ENCODE measurements at regions not wholly inside any gene's neighbourhood (a gene's known extent, or its start where the extent isn't known, plus 50 kb on each side); places are given as distances from the start of the nearest gene placed in this dataset.

DNA sequence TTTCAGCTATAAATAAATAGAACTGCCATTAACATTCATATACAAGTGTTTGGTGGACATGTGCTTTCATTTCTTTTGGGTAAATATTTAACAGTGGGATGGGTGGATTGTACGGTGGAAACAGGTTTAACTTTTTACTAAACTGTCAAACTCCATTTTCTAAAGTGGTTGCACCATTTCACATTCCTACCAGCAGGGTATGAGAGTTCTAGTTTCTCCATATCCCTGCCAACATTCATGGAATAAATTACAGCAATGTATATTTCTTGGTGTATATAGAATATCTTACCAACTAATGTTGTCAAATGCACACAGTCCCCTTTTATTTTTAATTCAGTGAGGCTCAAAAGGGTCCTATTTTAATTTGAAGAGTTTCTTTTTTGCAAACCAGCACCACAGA lies 71.3 kb upstream of the CTXND1 start:
- Histone ChIP-seq H3K36me3 (ENCODE audit: control insufficient read depth in 4 of 4, insufficient read depth in 4 of 4, low read length in 4 of 4) (no peaks in the 10 kb centered on the region), H3K27me3 (ENCODE audit: control insufficient read depth in 3 of 3, insufficient read depth in 3 of 3, low read length in 2 of 3) (no peaks in the 10 kb centered on the region), H3K9me3 (ENCODE audit: control insufficient read depth in 4 of 4, insufficient read depth in 3 of 4, low read length in 3 of 4) (peaks cover 0 to 3% (median under 1%) of the 10 kb centered on the region in 4 donors), H3K9ac (ENCODE audit: insufficient read depth in 1 of 2, low read length in 2 of 2) (no peak overlapping the region), H3K4me3 (no peak overlapping the region), H3K4me1 (ENCODE audit: control insufficient read depth in 5 of 5, insufficient read depth in 5 of 5, low read length in 5 of 5) (peaks cover 0 to 51% (median 15%) of the 10 kb centered on the region in 5 donors), H3K27ac (ENCODE audit: low read depth in 1 of 2, low read length in 1 of 2) (no peak overlapping the region)
- no peak for ATAC-seq (ENCODE audit: insufficient read depth, low FRiP score)
- no peak for DNase-seq
- no peak for TF ChIP-seq CTCF (IDR thresholded peaks at IDR 0.05; ENCODE audit: control extremely low read depth, extremely low read depth)
- 72 to 90% methylated on average over 1 of the region's 1 CpG for WGBS, 2 donors

- H3K4me1 ChIP-seq (ENCODE audit: control insufficient read depth in 5 of 5, insufficient read depth in 5 of 5, low read length in 5 of 5): peaks cover 0 to 43% (median 15%) of the 10 kb centered on the region in 5 donors
- no peak for ATAC-seq (ENCODE audit: insufficient read depth, low FRiP score)
- no peaks in the 10 kb centered on the region for H3K27me3 ChIP-seq (ENCODE audit: control insufficient read depth in 3 of 3, insufficient read depth in 3 of 3, low read length in 2 of 3)
- H3K36me3 ChIP-seq (ENCODE audit: control insufficient read depth in 4 of 4, insufficient read depth in 4 of 4, low read length in 4 of 4): no peaks in the 10 kb centered on the region
- WGBS, 2 donors: 60 to 63% methylated on average over 3 of the region's 3 CpGs
- TF ChIP-seq CTCF (IDR thresholded peaks at IDR 0.05; ENCODE audit: control extremely low read depth, extremely low read depth): no peak
- no peak overlapping the region for H3K27ac ChIP-seq (ENCODE audit: low read depth in 1 of 2, low read length in 1 of 2)
- H3K4me3 ChIP-seq: no peak overlapping the region
- DNase-seq: peak; percentile 60 to 84 (median 77)
- no peak overlapping the region for H3K9ac ChIP-seq (ENCODE audit: insufficient read depth in 1 of 2, low read length in 2 of 2)
- peaks cover 0 to 3% (median 0%) of the 10 kb centered on the region in 4 donors for H3K9me3 ChIP-seq (ENCODE audit: control insufficient read depth in 4 of 4, insufficient read depth in 3 of 4, low read length in 3 of 4)
Observed at GRCh38 chr15:80324545-80325080, 72.6 kb upstream of the CTXND1 start.

DNA sequence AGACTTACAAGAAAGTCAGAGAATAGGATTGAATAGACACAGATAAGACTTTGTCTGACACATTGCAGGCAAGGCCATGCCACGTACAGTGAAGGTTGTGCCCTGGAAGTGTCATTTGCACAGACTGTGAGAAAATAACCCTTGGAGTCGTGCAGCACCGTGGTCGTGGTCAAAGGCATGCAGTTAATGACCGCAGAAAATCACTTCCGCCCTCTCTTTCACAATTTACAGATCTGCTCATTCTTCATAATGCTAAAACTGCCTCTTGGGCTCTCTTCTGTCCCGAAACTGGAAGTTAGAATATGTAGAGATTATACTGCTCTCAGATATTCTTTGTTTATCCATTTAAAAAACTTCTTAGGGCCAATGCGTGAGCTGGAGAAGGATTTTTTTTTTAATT lies 73.2 kb upstream of the CTXND1 start:
- 47 to 67% methylated on average over 8 of the region's 8 CpGs for WGBS, 2 donors
- no peak for TF ChIP-seq CTCF (IDR thresholded peaks at IDR 0.05; ENCODE audit: control extremely low read depth, extremely low read depth)
- H3K4me1 ChIP-seq (ENCODE audit: control insufficient read depth in 5 of 5, insufficient read depth in 5 of 5, low read length in 5 of 5): peaks cover 0 to 38% (median 15%) of the 10 kb centered on the region in 5 donors
- no peak overlapping the region for H3K4me3 ChIP-seq
- H3K36me3 ChIP-seq (ENCODE audit: control insufficient read depth in 4 of 4, insufficient read depth in 4 of 4, low read length in 4 of 4): no peaks in the 10 kb centered on the region
- H3K9me3 ChIP-seq (ENCODE audit: control insufficient read depth in 4 of 4, insufficient read depth in 3 of 4, low read length in 3 of 4): peaks cover 0 to 3% (median 0%) of the 10 kb centered on the region in 4 donors
- ATAC-seq (ENCODE audit: insufficient read depth, low FRiP score) (no peak), DNase-seq (peak; percentile 57 to 84 (median 76))
- no peak overlapping the region for H3K27ac ChIP-seq (ENCODE audit: low read depth in 1 of 2, low read length in 1 of 2)
- no peaks in the 10 kb centered on the region for H3K27me3 ChIP-seq (ENCODE audit: control insufficient read depth in 3 of 3, insufficient read depth in 3 of 3, low read length in 2 of 3)
- no peak overlapping the region for H3K9ac ChIP-seq (ENCODE audit: insufficient read depth in 1 of 2, low read length in 2 of 2)

DNA sequence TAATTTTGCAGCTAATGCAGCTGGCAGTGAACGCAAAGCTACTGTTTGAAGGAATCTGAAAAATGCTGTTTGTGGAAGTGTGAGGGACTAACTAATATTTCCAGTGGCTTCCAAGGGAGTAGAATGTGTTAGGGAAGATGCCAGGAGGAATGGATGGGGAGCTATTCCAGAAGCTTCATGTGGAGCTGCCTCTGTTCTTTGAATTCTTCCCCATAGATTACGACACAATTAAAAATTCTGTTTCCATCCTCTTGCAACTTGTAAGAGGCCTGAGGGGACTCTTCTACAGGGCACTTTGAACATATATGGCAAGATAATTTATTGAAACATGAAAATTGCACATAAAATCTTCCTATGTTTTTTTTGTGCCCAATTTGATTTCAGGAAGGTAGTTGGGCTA lies 74.3 kb upstream of the CTXND1 start:
- H3K4me3 ChIP-seq: no peak overlapping the region
- H3K9me3 ChIP-seq (ENCODE audit: control insufficient read depth in 4 of 4, insufficient read depth in 3 of 4, low read length in 3 of 4): peaks cover 0 to 3% (median 0%) of the 10 kb centered on the region in 4 donors
- peak in 2 of 3 donors; percentile 27 to 57 for DNase-seq
- H3K27ac ChIP-seq (ENCODE audit: low read depth in 1 of 2, low read length in 1 of 2): no peak overlapping the region
- H3K9ac ChIP-seq (ENCODE audit: insufficient read depth in 1 of 2, low read length in 2 of 2): no peak overlapping the region
- no peak for ATAC-seq (ENCODE audit: insufficient read depth, low FRiP score)
- no peak for TF ChIP-seq CTCF (IDR thresholded peaks at IDR 0.05; ENCODE audit: control extremely low read depth, extremely low read depth)
- no peaks in the 10 kb centered on the region for H3K27me3 ChIP-seq (ENCODE audit: control insufficient read depth in 3 of 3, insufficient read depth in 3 of 3, low read length in 2 of 3)
- WGBS, 2 donors: 89 to 91% methylated on average over 2 of the region's 2 CpGs
- H3K36me3 ChIP-seq (ENCODE audit: control insufficient read depth in 4 of 4, insufficient read depth in 4 of 4, low read length in 4 of 4): no peaks in the 10 kb centered on the region
- peaks cover 0 to 27% (median 15%) of the 10 kb centered on the region in 5 donors for H3K4me1 ChIP-seq (ENCODE audit: control insufficient read depth in 5 of 5, insufficient read depth in 5 of 5, low read length in 5 of 5)

Measured in lung (tissue), 11 donors.